GM19324 (cell line): ENCODE measurements at regions not wholly inside any gene's neighbourhood (a gene's known extent, or its start where the extent isn't known, plus 50 kb on each side); places are given as distances from the start of the nearest gene placed in this dataset.

ENCODE experiments used
- ATAC-seq: cut with Tn5 transposase; IDR thresholded peaks from one replicate; pipeline ENCODE4 v1.9.1; 2021; ENCODE audit warnings: mild to moderate bottlenecking, moderate library complexity; ENCODE audit not compliant: unreplicated experiment, low FRiP score

DNA sequence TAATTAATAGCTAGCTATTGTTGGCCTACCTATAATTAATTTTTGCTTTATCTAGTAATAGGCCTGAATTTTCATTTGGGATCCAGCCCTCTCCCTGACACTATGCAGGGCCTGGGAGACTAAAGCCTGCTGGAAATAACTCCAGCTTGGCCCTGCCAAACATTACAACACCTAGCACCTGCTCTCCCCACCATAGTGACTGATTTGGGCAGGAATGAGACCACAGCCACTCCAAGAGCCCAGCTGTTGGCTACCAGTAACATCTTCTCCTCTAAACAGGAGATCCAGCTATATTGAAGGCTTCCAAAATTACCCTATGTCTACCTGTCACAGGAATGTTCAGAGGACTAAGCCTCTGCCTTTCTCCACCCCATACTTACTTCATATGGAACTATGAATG, 225.1 kb downstream of the IDS start:
- ATAC-seq: no peak

DNA sequence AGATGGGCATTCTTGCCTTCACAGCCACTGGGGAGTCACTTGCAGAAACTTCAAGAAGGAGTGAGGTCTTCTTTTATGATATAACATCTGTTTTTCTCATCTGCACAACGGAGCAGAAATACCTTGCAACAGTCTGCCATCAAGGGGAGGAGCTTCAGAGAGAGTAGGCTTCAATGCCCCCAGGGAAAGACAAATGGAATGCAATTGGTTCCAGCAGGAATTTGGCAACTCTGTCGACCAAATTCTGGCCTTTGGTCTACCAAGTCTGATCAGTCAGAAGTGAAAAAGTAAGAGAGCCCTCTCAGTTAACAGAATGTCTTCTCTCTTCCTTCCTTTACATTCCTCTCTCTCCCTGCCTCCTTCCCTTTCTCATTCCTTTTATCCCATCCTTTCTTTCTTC, 229.3 kb downstream of the IDS start:
- ATAC-seq: no peak

DNA sequence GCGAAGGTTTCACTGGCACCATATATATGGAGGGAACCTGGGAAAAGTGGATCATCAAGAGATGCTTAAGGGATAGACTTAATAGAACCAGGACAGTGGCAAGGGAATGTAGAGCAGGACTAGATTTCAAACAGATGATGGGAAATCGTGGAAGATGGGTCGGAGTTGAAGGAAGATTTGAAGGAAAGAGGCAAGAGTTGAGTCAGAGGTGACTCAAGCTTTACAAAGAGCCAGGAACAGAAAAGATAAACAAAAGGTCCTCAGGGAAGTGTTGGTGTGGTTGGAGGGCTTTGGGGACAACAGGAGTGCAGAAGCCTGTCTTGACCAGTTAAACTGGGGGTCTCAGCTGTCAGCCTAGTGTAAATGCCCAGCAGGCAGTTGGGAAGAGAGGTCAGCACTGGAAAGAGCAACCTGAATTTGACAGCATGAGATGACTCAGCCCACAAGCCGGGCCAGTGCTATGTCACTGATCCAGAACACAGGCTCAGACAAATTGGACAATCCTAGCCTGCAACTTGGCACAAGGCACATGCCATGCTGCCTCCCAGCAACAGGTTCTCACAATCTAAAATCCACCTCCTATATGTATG, 230.5 kb downstream of the IDS start:
- ATAC-seq: no peak

DNA sequence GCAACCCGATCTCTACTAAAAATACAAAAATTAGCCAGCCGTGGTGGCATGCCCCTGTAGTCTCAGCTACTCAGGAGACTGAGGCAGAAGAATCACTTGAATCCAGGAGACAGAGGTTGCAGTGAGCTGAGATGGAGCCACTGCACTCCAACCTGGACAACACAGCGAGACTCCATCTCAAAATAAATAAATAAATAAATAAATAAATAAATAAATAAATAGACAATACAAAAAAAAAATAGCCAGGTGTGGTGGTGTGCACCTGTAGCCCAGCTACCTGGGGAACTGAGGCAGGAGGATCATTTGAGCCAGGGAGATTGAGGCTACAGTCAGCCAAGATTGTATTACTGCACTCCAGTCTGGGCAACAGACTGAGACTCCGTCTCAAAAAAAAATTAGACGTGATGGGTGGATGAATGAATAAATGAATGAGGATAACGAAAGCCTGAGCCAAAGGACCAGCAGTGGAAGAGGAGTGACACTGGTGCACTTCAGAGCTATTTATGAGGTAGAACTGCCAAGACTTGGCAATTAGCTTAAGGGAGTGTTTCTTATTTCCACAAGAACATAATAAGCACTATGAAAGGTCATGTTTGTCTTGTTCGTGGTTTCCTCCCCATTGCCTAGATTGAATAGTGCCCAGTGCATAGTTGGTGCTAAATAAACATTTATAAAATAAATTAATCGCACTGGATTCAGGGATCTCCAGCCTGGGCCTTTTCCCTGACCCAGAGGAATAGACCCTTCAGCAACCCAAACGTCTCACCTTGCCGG, 232.2 kb downstream of the IDS start:
- ATAC-seq: no peak

DNA sequence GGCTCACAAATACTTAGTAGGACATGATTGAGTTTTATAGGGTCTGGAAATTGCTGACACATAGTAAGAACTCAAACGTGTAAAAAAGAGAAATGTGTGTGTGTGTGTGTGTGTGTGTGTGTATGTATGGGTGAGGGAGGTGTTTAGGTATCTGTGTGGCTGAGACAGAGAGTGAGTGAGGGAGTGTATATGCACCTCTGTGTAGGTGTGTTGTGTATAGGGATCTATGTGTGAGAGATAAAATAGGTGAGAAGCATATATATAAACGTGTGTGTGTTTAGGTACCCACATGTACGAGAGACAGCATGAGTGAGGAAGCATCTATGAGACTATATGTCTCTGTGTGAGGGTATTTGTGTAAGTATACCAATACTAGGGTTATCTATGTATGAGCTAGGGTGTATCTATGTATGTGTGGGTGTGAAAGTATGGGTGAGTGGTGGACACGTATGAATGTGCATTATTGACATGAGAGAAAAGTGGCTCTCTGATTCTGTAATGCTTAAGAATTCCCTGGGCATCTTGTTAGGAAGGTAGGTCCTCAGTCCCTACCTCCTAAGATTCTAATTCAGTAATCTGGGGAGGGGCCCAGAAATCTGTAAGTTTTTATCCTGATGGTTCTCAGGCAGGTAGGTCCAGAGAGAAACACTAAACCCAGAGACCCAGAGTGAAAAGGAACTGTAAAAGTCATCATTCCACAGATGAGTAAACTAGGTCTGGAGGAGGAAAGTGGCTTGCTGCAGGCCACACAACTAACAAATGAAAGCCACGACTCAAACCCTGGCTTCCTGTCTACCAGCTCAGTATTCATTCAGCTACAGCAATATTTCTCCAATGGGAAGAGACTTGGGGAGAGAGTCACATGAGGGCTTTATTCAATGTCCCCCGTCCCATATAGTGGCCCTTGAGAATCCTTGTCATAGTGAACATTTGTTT, 237.0 kb downstream of the IDS start:
- ATAC-seq: no peak

DNA sequence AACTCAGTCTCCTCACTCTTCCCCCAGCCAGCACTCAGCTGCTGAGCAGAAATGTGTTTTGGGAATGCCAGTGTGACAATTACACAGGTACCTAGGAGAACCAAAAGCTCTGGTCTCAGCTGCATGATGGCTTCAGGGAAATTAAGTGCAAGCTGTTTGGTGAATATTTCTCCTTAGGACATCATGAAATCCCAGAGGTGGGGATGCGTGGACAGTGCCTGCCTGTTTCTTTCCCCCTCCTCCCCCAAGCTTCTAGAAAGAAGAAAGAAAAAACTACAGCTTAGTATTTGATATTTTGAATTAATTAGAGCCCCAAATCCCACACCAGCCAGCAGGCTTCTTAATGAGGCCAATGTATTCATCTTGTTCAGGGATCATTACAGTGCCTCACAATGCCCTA, 243.0 kb downstream of the IDS start:
- ATAC-seq: no peak

DNA sequence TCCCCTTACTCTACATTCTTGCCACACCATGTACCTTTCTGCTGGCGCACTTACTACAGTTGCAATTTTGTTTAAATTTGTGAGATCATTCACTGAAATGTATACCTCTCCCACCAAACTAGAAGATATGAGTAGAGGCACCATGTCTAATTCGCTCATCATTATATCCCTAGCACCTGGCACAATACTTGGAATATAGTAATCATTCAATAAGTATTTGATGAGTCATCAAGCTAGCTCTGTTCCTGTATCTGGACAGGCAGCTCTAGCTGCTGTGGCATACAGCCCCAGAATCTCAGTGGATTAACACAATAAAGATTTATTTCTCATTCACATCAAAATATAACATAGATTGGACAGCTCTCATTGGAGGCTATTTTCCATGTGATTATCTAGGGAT, 245.9 kb downstream of the IDS start:
- ATAC-seq: no peak

DNA sequence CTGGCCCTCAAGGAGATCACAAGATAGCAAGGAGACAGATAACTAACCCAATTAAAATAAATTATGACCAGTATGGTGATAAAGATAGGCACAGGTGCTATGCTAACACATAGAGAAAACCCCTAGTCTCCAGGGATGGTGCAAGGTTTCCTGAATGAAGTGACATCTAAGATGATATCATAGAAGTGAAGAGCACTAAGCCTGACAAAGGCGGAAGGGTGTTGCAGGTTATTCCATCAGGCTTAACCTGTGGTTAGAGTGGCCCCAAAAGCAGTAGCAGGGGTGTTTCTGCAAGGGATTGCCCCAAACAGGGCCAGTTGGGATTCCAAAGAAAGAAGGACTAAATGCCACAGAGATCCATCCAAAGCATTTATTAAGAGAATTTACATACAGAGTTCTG, 249.2 kb downstream of the IDS start:
- ATAC-seq: no peak

DNA sequence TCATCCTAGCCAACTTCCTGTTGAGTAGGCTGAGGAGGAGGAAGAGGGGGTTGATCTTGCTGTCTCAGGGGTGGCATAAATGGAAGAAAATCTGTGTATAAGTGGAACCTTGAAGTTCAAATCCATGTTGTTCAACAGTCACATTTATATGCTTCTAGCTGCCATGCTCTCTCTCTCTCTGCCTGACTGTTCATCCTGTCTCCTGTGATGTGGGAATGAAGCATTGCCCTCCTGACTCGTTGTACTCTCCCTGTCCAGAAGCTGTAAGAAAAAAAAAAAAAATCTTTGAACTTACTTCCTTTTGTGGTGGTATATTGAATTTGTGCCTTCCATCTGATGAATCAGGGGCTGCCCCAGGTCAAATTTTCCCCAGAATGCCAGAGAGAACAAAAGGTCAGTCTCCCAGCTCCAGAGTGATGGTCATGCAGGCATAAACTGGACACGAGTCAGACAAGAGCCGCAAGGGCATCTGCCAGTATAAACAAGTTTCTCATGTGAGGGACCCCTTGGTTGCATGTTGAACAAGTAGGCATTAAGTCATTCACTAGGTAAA, 257.0 kb downstream of the IDS start:
- no peak for ATAC-seq

DNA sequence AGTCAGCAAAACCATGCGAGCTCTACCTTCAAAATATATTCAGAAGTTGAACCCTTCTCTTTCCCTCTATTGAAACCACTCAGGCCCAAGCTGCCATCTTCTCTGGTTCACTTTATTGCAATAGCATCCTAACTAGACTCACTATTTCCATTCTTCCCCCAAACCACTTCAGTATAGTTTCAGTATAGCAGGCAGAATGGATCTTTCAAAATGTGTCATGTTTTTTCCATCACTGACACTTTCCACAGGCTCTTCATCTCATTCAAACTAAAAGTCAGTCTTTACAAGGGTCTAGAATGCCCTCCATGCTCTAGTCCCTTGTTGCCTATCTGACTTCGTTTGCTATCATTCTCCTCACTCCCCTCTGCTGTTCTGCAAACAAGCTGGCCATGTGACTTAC, 274.4 kb downstream of the IDS start:
- ATAC-seq: no peak

DNA sequence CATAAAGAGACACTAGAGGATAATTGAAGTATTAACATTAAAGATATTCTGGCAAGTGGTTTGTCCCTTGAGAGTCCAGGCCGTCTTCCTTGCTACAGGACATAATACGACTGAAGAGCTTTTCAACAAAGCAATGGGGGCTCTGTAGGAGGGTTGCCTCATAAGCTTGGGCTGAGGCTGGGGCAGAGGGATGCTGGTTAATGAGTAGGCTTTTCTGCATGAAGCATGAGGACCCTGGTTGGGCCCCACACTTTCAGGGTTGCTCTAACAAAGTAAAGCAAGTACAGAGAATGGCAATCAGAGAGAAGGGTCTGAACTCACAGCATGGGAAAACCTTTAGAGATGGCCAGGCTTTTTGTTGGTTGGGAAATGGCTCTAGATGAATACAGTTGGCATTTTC, 281.3 kb downstream of the IDS start:
- ATAC-seq: no peak

DNA sequence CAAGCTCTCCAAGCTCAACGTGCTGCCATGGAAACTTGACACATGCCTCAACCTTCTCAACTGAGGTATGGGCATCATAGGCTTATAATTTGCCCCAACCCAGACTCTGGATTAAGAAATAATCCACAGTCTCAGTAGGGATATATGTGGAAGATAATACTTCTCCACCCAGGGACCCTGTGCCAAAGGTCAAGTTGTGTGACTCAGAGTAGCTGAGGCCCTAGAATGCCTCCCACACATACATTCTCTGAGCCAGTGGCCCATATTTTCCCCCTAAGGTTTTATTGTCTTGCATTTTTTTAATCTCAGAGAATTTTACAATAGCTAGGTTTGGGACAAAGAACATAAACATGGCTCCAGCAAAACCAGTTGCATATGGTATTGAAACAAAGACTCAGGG, 283.1 kb downstream of the IDS start:
- ATAC-seq: no peak

DNA sequence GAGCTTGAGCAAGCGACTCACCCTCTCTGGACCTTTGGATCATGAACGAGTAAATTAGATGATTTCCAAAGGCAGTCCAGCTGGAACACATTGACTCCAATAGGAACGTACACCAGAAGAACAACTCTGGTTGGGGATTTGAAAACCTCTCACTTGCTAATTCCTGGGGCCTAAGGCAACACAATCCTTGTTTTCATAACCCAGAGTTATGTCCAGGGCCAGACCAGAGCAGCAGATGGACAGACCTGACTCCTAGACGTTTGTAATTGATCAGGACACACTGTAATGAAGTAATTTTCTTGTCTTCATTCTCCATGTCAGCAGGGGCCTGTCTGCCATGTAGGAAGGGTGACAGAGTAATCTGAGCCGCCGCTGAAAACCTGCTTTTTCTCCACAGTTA, 283.9 kb downstream of the IDS start:
- ATAC-seq: no peak

DNA sequence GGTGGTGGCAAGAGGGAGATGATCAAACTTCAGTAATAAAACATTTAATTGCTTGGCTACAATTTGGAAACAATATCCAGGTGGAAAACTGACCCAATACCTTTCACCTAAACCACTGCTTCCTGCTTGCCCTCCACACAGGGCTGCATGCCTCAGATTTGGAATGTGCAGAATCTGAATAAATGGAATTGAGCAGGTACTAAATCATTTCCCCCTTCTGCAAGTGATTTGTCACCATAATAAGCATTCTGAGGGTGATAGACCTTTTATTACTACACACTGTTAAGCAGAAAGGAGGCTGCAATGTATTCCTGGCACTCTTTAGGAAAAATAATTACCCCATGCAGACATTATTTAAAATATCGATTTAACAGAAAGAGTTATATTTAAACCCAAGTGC, 291.8 kb downstream of the IDS start:
- ATAC-seq: no peak

DNA sequence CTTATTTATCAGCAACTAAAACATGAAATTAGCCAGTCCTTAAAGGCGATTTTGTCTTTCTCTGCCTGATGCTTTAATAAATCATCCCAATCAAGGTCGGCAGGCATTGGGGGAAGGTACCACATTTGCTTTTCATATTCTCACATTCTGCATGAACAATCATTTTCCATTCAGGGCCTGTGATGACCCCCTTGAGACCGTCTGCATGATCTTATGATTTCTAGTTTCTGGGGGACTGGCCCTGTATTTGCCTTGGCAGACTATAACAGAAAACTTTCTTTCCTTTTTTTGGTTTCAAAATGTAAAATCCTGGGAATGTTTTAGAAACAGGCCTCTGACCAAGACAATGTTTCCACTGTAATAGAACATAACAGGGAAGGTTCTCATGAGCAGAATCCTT, 296.8 kb downstream of the IDS start:
- ATAC-seq: no peak

DNA sequence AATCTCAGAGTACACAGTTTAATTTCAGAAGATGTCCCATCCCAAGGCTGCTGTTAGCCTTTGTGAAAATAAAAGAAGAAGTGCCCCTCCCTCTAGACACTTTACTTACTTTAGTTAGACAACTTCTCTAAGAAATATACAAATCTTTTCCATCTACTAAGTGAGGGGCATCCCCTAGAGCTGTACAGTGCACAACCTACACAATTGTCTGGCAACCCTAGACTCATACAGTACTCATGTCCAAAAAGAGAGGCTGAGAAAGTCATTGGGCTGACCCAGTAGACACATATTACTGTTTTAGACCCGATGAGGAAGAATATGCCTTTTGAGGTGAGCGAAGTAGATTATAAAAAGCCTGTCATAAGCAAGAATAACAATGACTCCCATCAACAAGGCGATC, 297.6 kb downstream of the IDS start:
- ATAC-seq: no peak

DNA sequence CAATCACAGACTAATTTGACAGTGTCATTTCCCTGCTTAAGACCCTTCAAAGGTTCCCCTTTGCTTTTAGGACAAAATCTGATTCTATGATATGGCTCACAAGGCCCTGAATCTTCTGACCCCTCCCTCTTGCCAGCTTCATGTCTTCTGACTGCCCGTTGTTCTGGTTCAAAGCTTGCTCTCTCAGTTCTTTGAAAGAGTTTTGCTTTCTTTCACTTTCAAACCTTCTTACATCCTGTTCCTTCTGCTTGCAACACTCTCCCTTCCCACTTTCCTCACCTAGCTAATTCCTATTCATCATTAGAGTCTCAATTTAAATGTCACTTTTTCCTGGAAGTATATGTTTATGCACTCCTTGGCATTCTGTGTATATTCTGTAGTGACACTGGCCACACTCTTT, 299.2 kb downstream of the IDS start:
- ATAC-seq: no peak

DNA sequence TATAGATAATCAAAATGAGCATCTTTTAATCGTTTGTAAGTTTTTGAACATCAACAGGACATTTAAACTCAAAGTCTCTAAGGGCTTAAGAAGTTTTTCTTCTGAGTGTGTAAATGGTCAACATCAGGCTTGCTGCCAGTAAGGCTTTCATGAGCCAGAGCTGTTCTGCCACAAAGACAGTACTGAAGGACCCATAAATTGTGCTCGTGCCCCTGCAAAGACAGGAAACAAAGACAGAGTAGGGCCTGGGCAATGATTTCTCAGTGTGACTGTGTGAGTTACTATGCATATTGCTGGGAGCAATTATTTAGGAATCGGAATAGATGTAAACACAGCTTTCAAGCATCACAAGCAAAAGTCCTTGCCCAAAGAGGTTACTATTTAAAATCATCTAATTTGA, 300.0 kb downstream of the IDS start:
- ATAC-seq: no peak

DNA sequence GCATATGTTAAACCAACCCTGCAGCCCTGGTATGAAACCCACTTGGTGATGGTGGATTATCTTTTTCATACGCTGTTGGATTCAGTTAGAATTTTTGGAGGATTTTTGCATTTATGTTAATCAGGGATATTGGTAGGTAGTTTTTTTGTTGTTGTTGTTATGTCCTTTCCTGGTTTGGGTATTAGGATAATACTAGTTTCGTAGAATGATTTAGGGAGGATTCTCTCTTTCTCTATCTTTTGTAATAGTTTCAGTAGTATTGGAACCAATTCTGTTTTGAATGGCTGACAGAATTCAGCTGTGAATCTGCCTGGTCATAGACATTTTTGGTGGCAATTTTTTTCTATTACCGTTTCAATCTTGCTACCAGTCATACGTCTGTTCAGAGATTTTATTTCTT, 305.4 kb downstream of the IDS start:
- ATAC-seq: no peak

DNA sequence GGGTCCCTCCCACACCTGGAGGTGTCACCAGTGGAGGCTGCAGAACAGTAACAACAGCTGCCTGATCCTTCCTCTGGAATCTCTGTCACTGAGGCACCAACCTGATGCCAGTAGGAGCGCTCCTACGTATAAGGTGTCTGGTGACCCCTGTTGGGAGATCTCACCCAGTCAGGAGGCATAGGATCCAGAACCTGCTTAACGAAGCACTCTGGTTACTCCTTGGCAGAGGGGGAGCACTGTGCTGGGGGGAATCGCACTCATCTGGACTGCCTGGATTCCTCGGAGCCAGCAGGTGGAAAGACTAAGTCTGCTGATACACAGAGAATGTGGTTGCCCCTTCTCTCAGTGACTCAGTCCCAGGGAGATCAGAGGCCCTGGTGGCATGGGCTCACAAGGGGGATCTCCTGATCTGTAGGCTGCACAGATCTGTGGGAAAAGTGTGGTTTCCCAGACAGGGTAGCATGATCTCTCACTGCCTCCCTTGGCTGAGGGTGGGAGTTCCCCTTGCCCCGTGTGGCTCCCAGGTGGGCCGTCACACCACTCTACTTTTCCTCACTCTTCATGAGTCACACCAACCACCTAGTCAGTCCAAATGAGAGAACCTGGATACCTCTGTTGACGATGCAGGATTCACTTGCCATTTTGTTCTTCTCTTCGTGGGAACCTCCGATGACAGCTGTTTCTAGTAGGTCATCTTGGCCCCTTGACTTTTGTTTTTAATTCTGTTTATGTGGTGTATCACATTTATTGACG, 305.9 kb downstream of the IDS start:
- peak; percentile 56 for ATAC-seq

DNA sequence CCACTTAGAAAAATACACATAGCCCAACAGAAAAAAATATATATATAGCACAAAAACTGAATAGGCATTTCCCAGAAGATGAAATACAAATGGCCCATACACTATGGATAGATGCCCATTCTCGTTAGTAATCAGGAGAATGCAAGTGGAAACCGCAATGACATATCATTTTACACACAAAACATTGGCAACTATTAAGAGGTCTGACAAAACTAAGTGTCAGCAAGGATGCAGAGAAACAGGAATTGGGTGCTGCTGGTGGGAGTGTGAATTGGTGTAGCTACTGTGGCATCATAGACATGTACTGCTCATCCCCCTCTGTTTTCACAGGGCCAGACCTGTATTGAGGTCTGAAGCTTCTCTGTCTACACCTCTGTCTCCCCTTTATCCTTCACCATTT, 320.0 kb downstream of the IDS start:
- ATAC-seq: no peak
